DOHH2 (cell line): ENCODE measurements at regions not wholly inside any gene's neighbourhood (a gene's known extent, or its start where the extent isn't known, plus 50 kb on each side); places are given as distances from the start of the nearest gene placed in this dataset.
A peak's percentile ranks its signal among the peaks of the same experiment; 100 is the strongest.

ENCODE experiments used
- H3F3A ChIP-seq: fragments of 200-600 bp; sonication (generic), shearing (Covaris generic); 2 replicates; pipeline ENCODE4 v1.6.0; 2016; ENCODE audit warnings: antibody characterized with exemption, mild to moderate bottlenecking; ENCODE audit not compliant: control insufficient read depth, insufficient read depth
- H3K27ac ChIP-seq: fragments of 200-600 bp; sonication (generic); 2 replicates; pipeline ENCODE4 v1.5.1; 2014; ENCODE audit warnings: low read depth, mild to moderate bottlenecking, low read length, moderate library complexity
- H3K27me3 ChIP-seq: fragments of 200-600 bp; sonication (generic); 2 replicates; pipeline ENCODE4 v1.6.1; 2014; ENCODE audit warnings: mild to moderate bottlenecking, low read length, mixed read lengths; ENCODE audit not compliant: control insufficient read depth
- H3K36me3 ChIP-seq: fragments of 200-600 bp; sonication (generic); 2 replicates; pipeline ENCODE4 v1.6.1; 2014; ENCODE audit warnings: mild to moderate bottlenecking, low read length, moderate library complexity, mixed read lengths; ENCODE audit not compliant: control insufficient read depth
- H3K4me1 ChIP-seq: fragments of 200-600 bp; sonication (generic); 2 replicates; pipeline ENCODE4 v1.6.1; 2014; ENCODE audit warnings: mild to moderate bottlenecking, low read length, mixed read lengths; ENCODE audit not compliant: control insufficient read depth
- H3K4me2 ChIP-seq: fragments of 200-600 bp; sonication (generic); 2 replicates; pipeline ENCODE4 v1.6.0; 2014; ENCODE audit warnings: mild to moderate bottlenecking, low read length, moderate library complexity
- H3K4me3 ChIP-seq: fragments of 200-600 bp; sonication (generic); 2 replicates; pipeline ENCODE4 v1.5.1; 2014; ENCODE audit warnings: mild to moderate bottlenecking, low read length, mixed read lengths
- H3K79me2 ChIP-seq: fragments of 200-600 bp; sonication (generic); 2 replicates; pipeline ENCODE4 v1.6.1; 2014; ENCODE audit warnings: mild to moderate bottlenecking, low read length, mixed read lengths; ENCODE audit not compliant: control insufficient read depth
- H3K9me2 ChIP-seq: fragments of 200-600 bp; sonication (generic); replicated peaks from 2 replicates; pipeline ENCODE4 v1.6.1; 2014; ENCODE audit warnings: mild to moderate bottlenecking, low read length, mixed read lengths; ENCODE audit not compliant: control insufficient read depth
- H3K9me3 ChIP-seq: fragments of 200-600 bp; sonication (generic); 2 replicates; pipeline ENCODE4 v1.6.1; 2014; ENCODE audit warnings: antibody characterized with exemption, low read length, mixed read lengths; ENCODE audit not compliant: control insufficient read depth, insufficient read depth
- H4K20me1 ChIP-seq: fragments of 200-600 bp; sonication (generic); 2 replicates; pipeline ENCODE4 v1.6.0; 2014; ENCODE audit warnings: low read depth, mild to moderate bottlenecking, antibody characterized with exemption, low read length, moderate library complexity; ENCODE audit not compliant: control insufficient read depth, insufficient read depth
- CTCF ChIP-seq: fragments of 200-600 bp; sonication (generic); IDR thresholded peaks from one replicate; pipeline ENCODE4 v1.5.1; 2014; ENCODE audit warnings: antibody characterized with exemption, mild to moderate bottlenecking, low read depth, low read length; ENCODE audit not compliant: poor library complexity, severe bottlenecking
- EZH2phosphoT487 ChIP-seq: fragments of 200-600 bp; sonication (generic); IDR thresholded peaks from 2 replicates; pipeline ENCODE4 v1.6.1; 2017; ENCODE audit warnings: borderline replicate concordance, mild to moderate bottlenecking, antibody characterized with exemption, low read length, moderate library complexity, mixed read lengths

- H3K79me2 ChIP-seq, result no peaks in the 10 kb centered on the region
- no peak overlapping the region for H3K27ac ChIP-seq
- no peaks in the 10 kb centered on the region for H4K20me1 ChIP-seq
- TF ChIP-seq EZH2phosphoT487, result no peak
- peak; percentile 51 for TF ChIP-seq CTCF
- no peak overlapping the region for H3K4me3 ChIP-seq
- H3K4me1 ChIP-seq, result no peaks in the 10 kb centered on the region
- no peak overlapping the region for H3K4me2 ChIP-seq
- no peaks in the 10 kb centered on the region for H3K36me3 ChIP-seq
- no peaks in the 10 kb centered on the region for H3K9me2 ChIP-seq
- H3F3A ChIP-seq, result no peaks in the 10 kb centered on the region
- H3K9me3 ChIP-seq, result no peaks in the 10 kb centered on the region
- no peaks in the 10 kb centered on the region; the same call in 1 of the 2 replicates for H3K27me3 ChIP-seq
Measured at GRCh38 chr5:74016373-74016772, 390.4 kb downstream of the ARHGEF28 start.

DNA sequence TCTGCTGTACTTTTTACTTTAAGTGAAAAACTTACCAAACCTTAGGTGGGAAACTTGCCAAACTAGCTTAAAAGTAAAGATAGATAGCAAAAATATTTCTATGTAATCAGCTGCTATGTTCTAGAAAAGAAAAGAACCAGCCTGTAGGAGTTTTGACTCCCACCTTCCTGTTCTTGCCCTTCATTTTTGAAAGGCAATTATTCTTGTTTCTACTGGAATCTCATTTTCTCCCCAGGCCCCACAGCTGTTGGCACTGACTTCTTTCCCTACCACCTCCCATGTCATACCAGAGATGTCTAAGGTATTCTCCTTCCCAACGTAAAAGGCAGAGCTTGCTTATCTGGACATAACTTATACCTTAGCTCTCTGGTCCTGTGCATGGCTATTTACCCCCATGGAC is 389.7 kb downstream of the ARHGEF28 start:
- no peaks in the 10 kb centered on the region for H3K79me2 ChIP-seq
- H3K9me3 ChIP-seq, result no peaks in the 10 kb centered on the region
- H3K4me1 ChIP-seq, result no peaks in the 10 kb centered on the region
- TF ChIP-seq EZH2phosphoT487 (no peak), CTCF (no peak)
- no peak overlapping the region for H3K4me2 ChIP-seq
- H3F3A ChIP-seq, result no peaks in the 10 kb centered on the region
- no peak overlapping the region for H3K4me3 ChIP-seq
- H3K36me3 ChIP-seq, result no peaks in the 10 kb centered on the region
- H3K27ac ChIP-seq, result no peak overlapping the region
- H3K27me3 ChIP-seq, result no peaks in the 10 kb centered on the region
- H4K20me1 ChIP-seq, result no peaks in the 10 kb centered on the region
- no peaks in the 10 kb centered on the region for H3K9me2 ChIP-seq

DNA sequence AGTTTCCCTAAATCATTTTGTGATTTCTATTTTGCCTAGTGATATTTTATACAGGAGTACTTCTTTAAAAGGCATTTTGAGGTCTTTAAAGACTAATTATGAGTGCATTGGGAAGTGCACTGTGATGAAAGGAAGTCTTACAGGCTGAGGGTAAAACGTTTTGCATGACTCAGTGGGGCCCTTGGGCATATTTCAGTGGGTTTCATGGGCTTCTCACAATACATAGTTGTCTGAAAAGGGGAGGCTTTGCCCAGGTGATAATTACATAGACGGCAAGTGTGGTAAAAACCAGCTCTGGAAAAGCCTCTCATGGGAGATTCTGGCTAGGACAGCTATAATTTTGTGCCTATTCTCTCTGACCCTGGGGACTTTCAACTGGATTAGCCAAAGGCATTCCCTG is 387.2 kb downstream of the ARHGEF28 start:
- no peaks in the 10 kb centered on the region for H3K79me2 ChIP-seq
- no peaks in the 10 kb centered on the region for H3K4me1 ChIP-seq
- H4K20me1 ChIP-seq, result no peaks in the 10 kb centered on the region
- H3K9me3 ChIP-seq, result no peaks in the 10 kb centered on the region
- no peak overlapping the region for H3K4me2 ChIP-seq
- TF ChIP-seq EZH2phosphoT487 (no peak), CTCF (no peak)
- H3K9me2 ChIP-seq, result no peaks in the 10 kb centered on the region
- no peaks in the 10 kb centered on the region for H3F3A ChIP-seq
- H3K4me3 ChIP-seq, result no peak overlapping the region
- no peaks in the 10 kb centered on the region for H3K36me3 ChIP-seq
- H3K27ac ChIP-seq, result no peak overlapping the region
- H3K27me3 ChIP-seq, result no peaks in the 10 kb centered on the region

- Histone ChIP-seq H3K27ac (no peak overlapping the region), H3K4me3 (no peak overlapping the region), H3K4me1 (no peaks in the 10 kb centered on the region), H3F3A (no peaks in the 10 kb centered on the region), H3K9me3 (no peaks in the 10 kb centered on the region), H3K9me2 (no peaks in the 10 kb centered on the region), H3K79me2 (no peaks in the 10 kb centered on the region), H4K20me1 (no peaks in the 10 kb centered on the region), H3K4me2 (no peak overlapping the region), H3K27me3 (no peaks in the 10 kb centered on the region), H3K36me3 (no peaks in the 10 kb centered on the region)
- TF ChIP-seq CTCF, result no peak
- TF ChIP-seq EZH2phosphoT487, result no peak
Measured at GRCh38 chr5:74009502-74009901, 383.5 kb downstream of the ARHGEF28 start.
